Esophagus squamous epithelium (tissue), 5 donors: ENCODE measurements at regions not wholly inside any gene's neighbourhood (a gene's known extent, or its start where the extent isn't known, plus 50 kb on each side); places are given as distances from the start of the nearest gene placed in this dataset.
A peak's percentile ranks its signal among the peaks of the same experiment; 100 is the strongest.

ENCODE experiments used
- DNase-seq: peaks from one replicate; lab custom pipeline; 2025; lab: John Stamatoyannopoulos, UW
- H3K27ac ChIP-seq, 4 donors: fragments of 200-600 bp; sonication (generic); one replicate each; pipeline ENCODE4 v1.5.1; 2016 to 2019; ENCODE audit warnings: mild to moderate bottlenecking in 1 of 4
- H3K27me3 ChIP-seq, 4 donors: fragments of 200-600 bp; sonication (generic); 1 replicate in 3 of 4; 2 replicates in 1 of 4; pipeline versions ENCODE4 v1.5.1 to v1.6.0; 2017 to 2021; ENCODE audit warnings: antibody characterized with exemption in 1 of 4
- H3K36me3 ChIP-seq, 3 donors: fragments of 200-600 bp; sonication (generic); one replicate each; pipeline ENCODE4 v1.5.1; 2016 to 2019
- H3K4me1 ChIP-seq, 3 donors: fragments of 200-600 bp; sonication (generic); one replicate each; pipeline ENCODE4 v1.5.1; 2017 to 2019
- H3K4me3 ChIP-seq, 4 donors: fragments of 200-600 bp; sonication (generic); 1 replicate in 3 of 4; 2 replicates in 1 of 4; pipeline ENCODE4 v1.5.1; 2016 to 2019; ENCODE audit warnings: mild to moderate bottlenecking in 2 of 4, moderate library complexity in 1 of 4
- H3K9me3 ChIP-seq, 3 donors: fragments of 200-600 bp; sonication (generic); one replicate each; pipeline ENCODE4 v1.5.1; 2016 to 2019
- POLR2A ChIP-seq, 4 donors: fragments of 450-650 bp; IDR thresholded peaks; one replicate each; pipeline ENCODE4 v1.6.1; 2017; ENCODE audit warnings: antibody characterized with exemption in 4 of 4, mild to moderate bottlenecking in 4 of 4, moderate library complexity in 3 of 4
- WGBS, 2 donors: methylation state at CpG; one replicate each; pipeline ENCODE4 v1.1.5; 2018; 5-methylcytosine and 5-hydroxymethylcytosine counted together
- intact Hi-C: fragments of 100-400 bp; cut with DNase I; formaldehyde crosslinking; loops from one replicate; pipeline ENCODE4 v1.15.0; 2022
- TF ChIP-seq, protein P1 (sequence below), 6 experiments: fragments of 450-650 bp in 4 of 6; fragments of 200-600 bp in 2 of 6; sonication (generic) in 2 of 6; IDR thresholded peaks; one replicate each; pipeline ENCODE4 v1.5.1; 2016 to 2019; ENCODE audit warnings: antibody characterized with exemption in 6 of 6, mild to moderate bottlenecking in 4 of 6, moderate library complexity in 4 of 6
- donor health status: DM: yes; HTN: yes; CAD: no.

DNA sequence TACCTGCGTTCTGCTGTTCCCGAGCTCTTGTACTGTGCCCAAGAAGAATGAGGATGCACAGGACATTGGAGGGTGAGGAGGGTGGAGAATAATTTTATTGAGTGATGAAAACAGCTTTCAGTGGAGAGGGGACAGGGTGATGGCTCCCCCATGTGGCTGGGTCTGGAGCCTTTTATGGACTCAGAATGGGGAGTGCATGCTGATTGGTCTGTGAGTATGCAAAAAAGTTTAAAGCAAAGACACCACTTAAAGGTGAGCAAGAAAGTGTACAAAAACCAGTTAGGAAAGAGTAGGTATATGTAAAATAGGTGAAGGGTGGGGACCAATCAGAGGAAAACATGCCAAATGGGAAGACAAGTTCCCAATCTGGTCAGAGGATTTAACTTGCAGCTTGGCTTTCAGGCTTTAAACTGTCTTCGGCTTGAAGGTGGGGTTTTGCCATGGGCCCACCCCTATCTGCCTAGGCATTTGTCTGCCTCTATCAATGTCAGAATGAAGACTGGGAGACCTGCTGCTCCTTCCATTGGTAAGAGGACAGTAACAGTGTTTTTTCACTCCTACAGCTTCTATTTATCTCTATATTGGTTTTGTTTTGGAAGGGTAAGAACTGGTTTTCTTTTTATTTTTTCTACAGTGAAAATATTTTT, 118.0 kb upstream of the RAI14 start:
- no peak overlapping the region for H3K4me3 ChIP-seq
- no peaks in the 10 kb centered on the region for H3K36me3 ChIP-seq
- H3K4me1 ChIP-seq: peaks cover 0 to 17% (median 0%) of the 10 kb centered on the region in 3 donors
- H3K27me3 ChIP-seq: peaks cover 0 to 10% (median 0%) of the 10 kb centered on the region in 4 donors
- WGBS, 2 donors: 70 to 79% methylated on average over 1 to 2 of the region's 3 CpGs
- H3K27ac ChIP-seq: no peak overlapping the region
- DNase-seq: no peak
- intact Hi-C loops: loop anchor here (10.0 kb wide), 1 partner anchor 53 kb away; no protein-coding TSS in a partner anchor
- TF ChIP-seq POLR2A (IDR thresholded peaks at IDR 0.05): no peak
- TF ChIP-seq, protein P1, sequence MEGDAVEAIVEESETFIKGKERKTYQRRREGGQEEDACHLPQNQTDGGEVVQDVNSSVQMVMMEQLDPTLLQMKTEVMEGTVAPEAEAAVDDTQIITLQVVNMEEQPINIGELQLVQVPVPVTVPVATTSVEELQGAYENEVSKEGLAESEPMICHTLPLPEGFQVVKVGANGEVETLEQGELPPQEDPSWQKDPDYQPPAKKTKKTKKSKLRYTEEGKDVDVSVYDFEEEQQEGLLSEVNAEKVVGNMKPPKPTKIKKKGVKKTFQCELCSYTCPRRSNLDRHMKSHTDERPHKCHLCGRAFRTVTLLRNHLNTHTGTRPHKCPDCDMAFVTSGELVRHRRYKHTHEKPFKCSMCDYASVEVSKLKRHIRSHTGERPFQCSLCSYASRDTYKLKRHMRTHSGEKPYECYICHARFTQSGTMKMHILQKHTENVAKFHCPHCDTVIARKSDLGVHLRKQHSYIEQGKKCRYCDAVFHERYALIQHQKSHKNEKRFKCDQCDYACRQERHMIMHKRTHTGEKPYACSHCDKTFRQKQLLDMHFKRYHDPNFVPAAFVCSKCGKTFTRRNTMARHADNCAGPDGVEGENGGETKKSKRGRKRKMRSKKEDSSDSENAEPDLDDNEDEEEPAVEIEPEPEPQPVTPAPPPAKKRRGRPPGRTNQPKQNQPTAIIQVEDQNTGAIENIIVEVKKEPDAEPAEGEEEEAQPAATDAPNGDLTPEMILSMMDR (IDR thresholded peaks at IDR 0.05): peak in 4 of 6 experiments; percentile 19 to 65 (median 24)
- no peaks in the 10 kb centered on the region for H3K9me3 ChIP-seq

DNA sequence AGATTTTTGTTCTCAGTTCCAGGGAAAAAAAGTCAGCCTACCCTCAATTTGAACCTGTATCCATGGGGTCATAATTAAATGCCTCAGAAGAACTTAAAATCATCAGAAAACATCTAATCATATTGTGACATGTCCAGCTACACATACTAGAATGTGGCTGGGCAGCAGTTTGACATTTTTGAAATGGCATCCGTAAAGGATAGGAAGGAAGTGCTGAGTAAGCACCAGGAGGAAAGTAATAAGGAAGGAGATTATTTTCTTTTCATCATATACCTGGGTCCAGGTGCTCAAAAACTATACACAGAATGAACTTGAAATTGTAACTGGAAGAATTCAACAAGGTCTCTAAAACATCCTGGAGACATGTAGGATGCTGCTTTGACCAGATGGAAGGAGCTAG, 116.9 kb upstream of the RAI14 start:
- peaks cover 0 to 2% (median 0%) of the 10 kb centered on the region in 3 donors for H3K9me3 ChIP-seq
- H3K4me3 ChIP-seq: no peak overlapping the region
- H3K27me3 ChIP-seq: peaks cover 0 to 10% (median 0%) of the 10 kb centered on the region in 4 donors
- TF ChIP-seq, protein P1 (IDR thresholded peaks at IDR 0.05): no peak
- TF ChIP-seq POLR2A (IDR thresholded peaks at IDR 0.05): no peak
- peaks cover 0 to 13% (median 0%) of the 10 kb centered on the region in 3 donors for H3K4me1 ChIP-seq
- 53 to 56% methylated on average over 1 of the region's 1 CpG for WGBS, 2 donors
- no peak overlapping the region for H3K27ac ChIP-seq
- intact Hi-C loops: loop anchor here (10.0 kb wide), 1 partner anchor 54 kb away; no protein-coding TSS in a partner anchor
- H3K36me3 ChIP-seq: no peaks in the 10 kb centered on the region
- DNase-seq: no peak

DNA sequence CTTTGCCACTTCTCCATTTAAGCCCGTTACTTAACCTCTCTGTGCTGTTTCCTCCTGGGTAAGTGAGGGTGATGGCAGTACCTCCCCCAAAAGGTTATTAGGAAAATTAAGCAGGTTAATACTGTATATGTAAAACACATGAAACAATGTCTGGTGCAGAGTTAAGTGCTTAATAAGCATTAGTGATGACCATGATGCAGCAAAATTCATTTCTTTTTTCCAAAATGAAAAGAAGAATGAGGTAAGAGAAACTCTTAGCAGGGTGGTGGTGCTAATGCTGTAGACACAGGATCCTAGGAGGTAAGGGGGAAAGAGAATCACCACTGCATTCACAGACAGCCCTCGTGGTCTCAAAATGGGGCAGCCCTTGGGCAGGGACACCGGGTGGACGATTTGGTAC, 115.1 kb upstream of the RAI14 start:
- no peak for TF ChIP-seq POLR2A (IDR thresholded peaks at IDR 0.05)
- TF ChIP-seq, protein P1 (IDR thresholded peaks at IDR 0.05): no peak
- peaks cover 0 to 10% (median 0%) of the 10 kb centered on the region in 4 donors for H3K27me3 ChIP-seq
- H3K9me3 ChIP-seq: peaks cover 0 to 12% (median 0%) of the 10 kb centered on the region in 3 donors
- H3K4me3 ChIP-seq: no peak overlapping the region
- H3K36me3 ChIP-seq: no peaks in the 10 kb centered on the region
- 84% methylated on average over 4 of the region's 4 CpGs for WGBS, 2 donors
- no peak overlapping the region for H3K27ac ChIP-seq
- intact Hi-C loops: no loop called here
- H3K4me1 ChIP-seq: peaks cover 0 to under 1% (median 0%) of the 10 kb centered on the region in 3 donors
- DNase-seq: no peak

DNA sequence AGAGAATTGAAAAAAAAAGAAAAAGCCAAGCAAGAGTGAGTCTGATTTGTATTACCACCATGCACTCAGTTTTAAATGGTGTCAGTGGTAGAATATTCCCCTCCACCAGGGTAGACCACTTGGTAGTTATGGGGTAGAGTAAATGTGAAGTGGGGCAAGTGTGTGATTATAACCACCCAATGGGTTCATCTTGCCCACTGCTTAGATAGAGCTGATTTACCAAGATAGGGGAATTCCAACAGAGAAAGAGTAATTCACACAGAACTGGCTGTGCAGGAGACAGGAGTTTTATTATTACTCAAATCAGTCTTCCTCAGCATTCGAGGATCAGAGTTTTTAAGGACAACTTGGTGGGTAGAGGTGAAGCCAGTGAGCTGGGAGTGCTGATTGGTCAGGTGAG, 113.3 kb upstream of the RAI14 start:
- H3K9me3 ChIP-seq: peaks cover 0 to 12% (median 0%) of the 10 kb centered on the region in 3 donors
- no peaks in the 10 kb centered on the region for H3K36me3 ChIP-seq
- 50 to 60% methylated on average over 1 of the region's 1 CpG for WGBS, 2 donors
- no peak overlapping the region for H3K4me3 ChIP-seq
- H3K27me3 ChIP-seq: peaks cover 0 to 10% (median 0%) of the 10 kb centered on the region in 4 donors
- no peak overlapping the region for H3K27ac ChIP-seq
- no peak for DNase-seq
- no peaks in the 10 kb centered on the region for H3K4me1 ChIP-seq
- no peak for TF ChIP-seq POLR2A (IDR thresholded peaks at IDR 0.05)
- TF ChIP-seq, protein P1 (IDR thresholded peaks at IDR 0.05): no peak
- intact Hi-C loops: no loop called here

DNA sequence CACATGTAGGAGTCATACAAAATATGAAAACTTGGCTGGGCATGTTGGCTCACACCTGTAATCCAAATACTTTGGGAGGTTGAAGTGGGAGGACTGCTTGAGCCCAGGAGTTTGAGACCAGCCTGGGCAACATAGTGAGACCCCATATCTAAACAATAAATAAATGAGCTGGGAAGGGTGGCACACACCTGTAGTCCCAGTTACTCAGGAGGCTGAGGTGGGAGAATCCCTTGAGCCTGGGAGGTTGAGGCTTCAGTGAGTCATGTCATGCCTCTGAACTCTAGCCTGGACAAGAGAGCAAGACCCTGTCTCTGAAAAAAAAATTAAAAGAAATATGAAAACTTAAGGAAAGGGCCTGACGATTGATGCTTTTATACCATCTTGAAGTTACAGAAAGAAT, 112.4 kb upstream of the RAI14 start:
- WGBS, 2 donors: 0 to 92% methylated on average over 1 of the region's 1 CpG
- Histone ChIP-seq H3K36me3 (no peaks in the 10 kb centered on the region), H3K27me3 (peaks cover 0 to 10% (median 0%) of the 10 kb centered on the region in 4 donors), H3K4me3 (no peak overlapping the region), H3K9me3 (peaks cover 0 to 12% (median 0%) of the 10 kb centered on the region in 3 donors), H3K4me1 (no peaks in the 10 kb centered on the region), H3K27ac (no peak overlapping the region)
- intact Hi-C loops: no loop called here
- no peak for TF ChIP-seq POLR2A (IDR thresholded peaks at IDR 0.05)
- TF ChIP-seq, protein P1 (IDR thresholded peaks at IDR 0.05): no peak
- no peak for DNase-seq
